ENCODE measurements at regions not wholly inside any gene's neighbourhood (a gene's known extent, or its start where the extent isn't known, plus 50 kb on each side); places are given as distances from the start of the nearest gene placed in this dataset.
"Not testable (repeated sequence)": the region's sequence is repeated elsewhere in the genome, so short reads cannot be mapped to it uniquely, and the experiment has no call there.

DNA sequence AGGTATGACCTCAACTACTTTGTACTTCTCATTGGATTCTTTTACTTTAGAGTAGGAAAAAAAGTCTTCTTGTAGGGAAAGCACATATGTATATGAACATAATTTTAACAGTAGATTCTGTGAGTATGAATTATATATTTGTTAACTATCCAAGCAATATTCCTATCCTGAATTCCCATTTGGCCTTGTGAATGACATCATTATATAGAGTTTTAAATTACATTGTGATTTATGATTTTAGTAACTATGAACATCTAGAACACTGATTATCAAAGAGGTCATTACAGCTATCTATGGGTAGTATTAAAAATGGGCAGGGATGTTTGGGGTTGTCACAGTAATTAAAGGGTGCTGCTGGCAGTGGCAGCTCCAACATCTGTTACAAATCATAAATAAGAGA is 163.9 kb upstream of the TFAP2D start:
- ChIA-PET POLR2A (ENCODE audit: low non-redundant PET) (no interaction called here), CTCF (no interaction called here)
- BruUV-seq (replicated peaks) = no TSS peak
- no peak overlapping the region for H3K27ac ChIP-seq (ENCODE audit: low read depth, low read length, poor library complexity, severe bottlenecking)
- H3K9me3 ChIP-seq (ENCODE audit: low read depth, low read length, poor library complexity, severe bottlenecking) = no peaks in the 10 kb centered on the region
- H3K4me3 ChIP-seq (ENCODE audit: low read depth, low read length, poor library complexity, severe bottlenecking) = no peak overlapping the region
- H3K36me3 ChIP-seq (ENCODE audit: insufficient read depth, low read length, poor library complexity, severe bottlenecking) = no peaks in the 10 kb centered on the region
- peaks cover 13% of the 10 kb centered on the region for H3K27me3 ChIP-seq (replicated peaks; ENCODE audit: insufficient read depth, low read depth, low read length, poor library complexity)
- intact Hi-C loops (cut with micrococcal nuclease; ENCODE audit: unreplicated experiment) = no loop called here
- TF ChIP-seq, protein P1, sequence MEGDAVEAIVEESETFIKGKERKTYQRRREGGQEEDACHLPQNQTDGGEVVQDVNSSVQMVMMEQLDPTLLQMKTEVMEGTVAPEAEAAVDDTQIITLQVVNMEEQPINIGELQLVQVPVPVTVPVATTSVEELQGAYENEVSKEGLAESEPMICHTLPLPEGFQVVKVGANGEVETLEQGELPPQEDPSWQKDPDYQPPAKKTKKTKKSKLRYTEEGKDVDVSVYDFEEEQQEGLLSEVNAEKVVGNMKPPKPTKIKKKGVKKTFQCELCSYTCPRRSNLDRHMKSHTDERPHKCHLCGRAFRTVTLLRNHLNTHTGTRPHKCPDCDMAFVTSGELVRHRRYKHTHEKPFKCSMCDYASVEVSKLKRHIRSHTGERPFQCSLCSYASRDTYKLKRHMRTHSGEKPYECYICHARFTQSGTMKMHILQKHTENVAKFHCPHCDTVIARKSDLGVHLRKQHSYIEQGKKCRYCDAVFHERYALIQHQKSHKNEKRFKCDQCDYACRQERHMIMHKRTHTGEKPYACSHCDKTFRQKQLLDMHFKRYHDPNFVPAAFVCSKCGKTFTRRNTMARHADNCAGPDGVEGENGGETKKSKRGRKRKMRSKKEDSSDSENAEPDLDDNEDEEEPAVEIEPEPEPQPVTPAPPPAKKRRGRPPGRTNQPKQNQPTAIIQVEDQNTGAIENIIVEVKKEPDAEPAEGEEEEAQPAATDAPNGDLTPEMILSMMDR (conservative IDR thresholded peaks at IDR 0.05; ENCODE audit: low read depth, low read length) = no peak
- no peak for TF ChIP-seq EZH2 (IDR thresholded peaks at IDR 0.05; ENCODE audit: borderline replicate concordance, low read depth, low read length, poor library complexity, severe bottlenecking)
- no peak for DNase-seq (ENCODE audit: low spot score)
- no peaks in the 10 kb centered on the region for H3K4me1 ChIP-seq (ENCODE audit: insufficient read depth, low read length, poor library complexity, severe bottlenecking)

DNA sequence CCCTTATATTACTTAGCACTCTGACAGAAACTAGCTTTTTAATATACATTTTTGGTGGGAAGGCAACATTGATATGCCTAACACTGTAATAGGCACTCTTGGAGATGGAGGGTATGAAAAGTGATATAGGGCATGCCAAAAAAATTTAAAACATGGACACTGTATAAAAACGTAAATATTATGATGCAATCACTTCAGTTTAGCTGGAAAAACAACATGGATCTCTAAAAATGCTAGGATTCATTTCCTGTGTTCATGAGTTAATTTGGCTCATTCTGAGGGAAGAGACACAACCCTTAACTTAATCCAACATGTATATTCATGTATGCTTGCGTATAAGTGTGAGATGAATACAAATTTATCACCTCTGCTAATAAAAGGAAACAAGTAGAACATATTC is 157.3 kb upstream of the TFAP2D start:
- TF ChIP-seq, protein P1 (conservative IDR thresholded peaks at IDR 0.05; ENCODE audit: low read depth, low read length) = no peak
- TF ChIP-seq EZH2 (IDR thresholded peaks at IDR 0.05; ENCODE audit: borderline replicate concordance, low read depth, low read length, poor library complexity, severe bottlenecking) = no peak
- intact Hi-C loops (cut with micrococcal nuclease; ENCODE audit: unreplicated experiment) = no loop called here
- H3K27ac ChIP-seq (ENCODE audit: low read depth, low read length, poor library complexity, severe bottlenecking) = no peak overlapping the region
- BruUV-seq (replicated peaks) = no TSS peak
- ChIA-PET POLR2A (ENCODE audit: low non-redundant PET) (no interaction called here), CTCF (no interaction called here)
- no peaks in the 10 kb centered on the region for H3K9me3 ChIP-seq (ENCODE audit: low read depth, low read length, poor library complexity, severe bottlenecking)
- no peaks in the 10 kb centered on the region for H3K36me3 ChIP-seq (ENCODE audit: insufficient read depth, low read length, poor library complexity, severe bottlenecking)
- no peak overlapping the region for H3K4me3 ChIP-seq (ENCODE audit: low read depth, low read length, poor library complexity, severe bottlenecking)
- DNase-seq (ENCODE audit: low spot score) = no peak
- no peaks in the 10 kb centered on the region for H3K27me3 ChIP-seq (replicated peaks; ENCODE audit: insufficient read depth, low read depth, low read length, poor library complexity)
- H3K4me1 ChIP-seq (ENCODE audit: insufficient read depth, low read length, poor library complexity, severe bottlenecking) = no peaks in the 10 kb centered on the region

DNA sequence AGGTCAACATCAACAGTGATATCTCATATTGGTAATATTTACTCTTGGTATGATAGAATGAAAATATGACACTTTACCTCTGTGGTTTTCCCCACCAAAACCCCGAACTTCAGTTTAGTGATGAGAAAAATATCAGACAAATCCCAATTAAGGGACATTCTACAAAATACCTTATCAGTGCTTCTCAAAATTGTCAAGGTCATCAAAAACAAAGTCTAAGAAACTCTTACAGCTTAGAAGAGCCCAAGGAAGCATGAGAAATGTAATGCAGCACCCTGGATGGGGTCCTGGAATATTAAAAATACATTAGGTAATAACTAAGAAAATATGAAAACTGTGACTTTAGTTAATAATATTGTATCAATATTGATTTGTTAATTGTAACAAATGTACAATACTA is 148.3 kb upstream of the TFAP2D start:
- no peaks in the 10 kb centered on the region for H3K4me1 ChIP-seq (ENCODE audit: insufficient read depth, low read length, poor library complexity, severe bottlenecking)
- no TSS peak for BruUV-seq (replicated peaks)
- no peak for DNase-seq (ENCODE audit: low spot score)
- H3K9me3 ChIP-seq (ENCODE audit: low read depth, low read length, poor library complexity, severe bottlenecking) = no peaks in the 10 kb centered on the region
- intact Hi-C loops (cut with micrococcal nuclease; ENCODE audit: unreplicated experiment) = no loop called here
- H3K27me3 ChIP-seq (replicated peaks; ENCODE audit: insufficient read depth, low read depth, low read length, poor library complexity) = no peaks in the 10 kb centered on the region
- ChIA-PET CTCF (no interaction called here), POLR2A (ENCODE audit: low non-redundant PET) (no interaction called here)
- H3K36me3 ChIP-seq (ENCODE audit: insufficient read depth, low read length, poor library complexity, severe bottlenecking) = no peaks in the 10 kb centered on the region
- H3K27ac ChIP-seq (ENCODE audit: low read depth, low read length, poor library complexity, severe bottlenecking) = no peak overlapping the region
- TF ChIP-seq, protein P1 (conservative IDR thresholded peaks at IDR 0.05; ENCODE audit: low read depth, low read length) = no peak
- no peak overlapping the region for H3K4me3 ChIP-seq (ENCODE audit: low read depth, low read length, poor library complexity, severe bottlenecking)

- H3K9me3 ChIP-seq (ENCODE audit: low read depth, low read length, poor library complexity, severe bottlenecking); H3K4me3 ChIP-seq (ENCODE audit: low read depth, low read length, poor library complexity, severe bottlenecking); CTCF ChIA-PET; H3K36me3 ChIP-seq (ENCODE audit: insufficient read depth, low read length, poor library complexity, severe bottlenecking); BruUV-seq (replicated peaks); H3K27me3 ChIP-seq (replicated peaks; ENCODE audit: insufficient read depth, low read depth, low read length, poor library complexity); POLR2A ChIA-PET (ENCODE audit: low non-redundant PET); H3K4me1 ChIP-seq (ENCODE audit: insufficient read depth, low read length, poor library complexity, severe bottlenecking); intact Hi-C loops (cut with micrococcal nuclease; ENCODE audit: unreplicated experiment); DNase-seq (ENCODE audit: low spot score); H3K27ac ChIP-seq (ENCODE audit: low read depth, low read length, poor library complexity, severe bottlenecking): not testable (repeated sequence)
Observed at GRCh38 chr6:50571230-50571629, 142.1 kb upstream of the TFAP2D start.

Measured in A673 (cell line).